PC-9 (cell line): ENCODE measurements at regions not wholly inside any gene's neighbourhood (a gene's known extent, or its start where the extent isn't known, plus 50 kb on each side); places are given as distances from the start of the nearest gene placed in this dataset.

Source experiments
- BruUV-seq: library from RNA; stranded (reverse); fragments of 400-500 nt; replicated peaks from 2 replicates; lab custom pipeline; 2021; lab: Mats Ljungman, UMichigan
- CTCF ChIA-PET: fragments of 300-600 bp; sonication (Branson Sonifier 250); formaldehyde crosslinking; loops from one replicate; lab custom pipeline; 2022; ENCODE audit warnings: antibody characterized with exemption; lab: Charles Lee
- POLR2A ChIA-PET: fragments of 300-600 bp; sonication (Branson Sonifier 250); formaldehyde crosslinking; loops from one replicate; lab custom pipeline; 2022; ENCODE audit warnings: antibody characterized with exemption; ENCODE audit not compliant: unreplicated experiment; lab: Charles Lee
- DNase-seq, 2 experiments: peaks; one replicate each; pipeline versions ENCODE4 v3.0.0 to v3.0.0-alpha.2; 2015 to 2022; ENCODE audit warnings: mixed read lengths in 1 of 2
- H2AFZ ChIP-seq: fragments of 200-600 bp; sonication (generic); 2 replicates; pipeline ENCODE4 v1.8.1; 2017; ENCODE audit warnings: antibody characterized with exemption
- H3F3A ChIP-seq: fragments of 200-600 bp; sonication (generic); 2 replicates; pipeline ENCODE4 v1.8.1; 2017; ENCODE audit warnings: antibody characterized with exemption, mild to moderate bottlenecking, low read depth; ENCODE audit not compliant: insufficient read depth
- H3K27ac ChIP-seq: fragments of 200-600 bp; sonication (generic); 2 replicates; pipeline ENCODE4 v1.6.1; 2016; ENCODE audit warnings: mixed run types
- H3K27me3 ChIP-seq: fragments of 200-600 bp; sonication (generic); 2 replicates; pipeline ENCODE4 v1.6.1; 2016; ENCODE audit warnings: low read depth, mixed run types; ENCODE audit not compliant: insufficient read depth
- H3K36me3 ChIP-seq: fragments of 200-600 bp; sonication (generic); 2 replicates; pipeline ENCODE4 v1.6.1; 2016; ENCODE audit warnings: low read depth, mixed run types
- H3K4me1 ChIP-seq: fragments of 200-600 bp; sonication (generic); replicated peaks from 2 replicates; pipeline ENCODE4 v1.6.1; 2016; ENCODE audit warnings: mixed run types; ENCODE audit not compliant: insufficient read depth
- H3K4me2 ChIP-seq: fragments of 200-600 bp; sonication (generic); 2 replicates; pipeline ENCODE4 v1.6.1; 2017; ENCODE audit warnings: mixed run types
- H3K4me3 ChIP-seq: fragments of 200-600 bp; sonication (generic); 2 replicates; pipeline ENCODE4 v1.6.1; 2016; ENCODE audit warnings: mixed run types
- H3K79me2 ChIP-seq: fragments of 200-600 bp; sonication (generic); 2 replicates; pipeline ENCODE4 v1.6.1; 2017; ENCODE audit warnings: low read depth, mixed run types
- H3K9me2 ChIP-seq: fragments of 200-600 bp; sonication (generic); 2 replicates; pipeline ENCODE4 v1.8.1; 2017; ENCODE audit warnings: mild to moderate bottlenecking; ENCODE audit not compliant: insufficient read depth
- H3K9me3 ChIP-seq: fragments of 200-600 bp; sonication (generic); 2 replicates; pipeline ENCODE4 v1.8.1; 2016; ENCODE audit warnings: low read depth; ENCODE audit not compliant: insufficient read depth
- H4K20me1 ChIP-seq: fragments of 200-600 bp; sonication (generic); 2 replicates; pipeline ENCODE4 v1.8.1; 2017; ENCODE audit not compliant: insufficient read depth
- CTCF ChIP-seq: fragments of 200-600 bp; sonication (generic); conservative IDR thresholded peaks from 2 replicates; pipeline ENCODE4 v1.6.1; 2017; ENCODE audit warnings: mixed run types, antibody characterized with exemption, mild to moderate bottlenecking, moderate library complexity
- EZH2 ChIP-seq: fragments of 200-600 bp; sonication (generic); IDR thresholded peaks from 2 replicates; pipeline ENCODE4 v1.8.0; 2017; ENCODE audit warnings: antibody characterized with exemption, low read depth
- intact Hi-C: fragments of 100-400 bp; cut with micrococcal nuclease; formaldehyde crosslinking; loops from one replicate; pipeline ENCODE4 v1.10.0; 2022; ENCODE audit not compliant: unreplicated experiment

- BruUV-seq, result no TSS peak
- Histone ChIP-seq H3K27me3 (no peaks in the 10 kb centered on the region), H3F3A (no peaks in the 10 kb centered on the region), H3K9me2 (no peaks in the 10 kb centered on the region), H2AFZ (no peak overlapping the region), H4K20me1 (no peaks in the 10 kb centered on the region), H3K36me3 (no peaks in the 10 kb centered on the region), H3K4me1 (peaks cover 7% of the 10 kb centered on the region), H3K27ac (no peak overlapping the region), H3K4me2 (no peak overlapping the region), H3K4me3 (no peak overlapping the region), H3K79me2 (no peaks in the 10 kb centered on the region), H3K9me3 (peaks cover 7% of the 10 kb centered on the region)
- intact Hi-C loops, result loop anchor here (10.0 kb wide), 1 partner anchor 481 kb away; no protein-coding TSS in a partner anchor
- ChIA-PET POLR2A (no interaction called here), CTCF (no interaction called here)
- TF ChIP-seq EZH2, result no peak
- no peak for TF ChIP-seq CTCF
- no peak for DNase-seq
Measured at GRCh38 chr3:109933576-109933975, 596.2 kb upstream of the DPPA4 start.

GRCh38 chr3:109939817-109940216 lies 602.5 kb upstream of the DPPA4 start:
- Histone ChIP-seq H2AFZ (no peak overlapping the region), H3K4me1 (no peaks in the 10 kb centered on the region), H3K79me2 (no peaks in the 10 kb centered on the region), H3F3A (no peaks in the 10 kb centered on the region), H3K27me3 (no peaks in the 10 kb centered on the region), H3K4me2 (no peak overlapping the region), H3K4me3 (no peak overlapping the region), H4K20me1 (no peaks in the 10 kb centered on the region), H3K9me3 (no peaks in the 10 kb centered on the region; the same call in 1 of the 2 replicates), H3K27ac (no peak overlapping the region), H3K36me3 (no peaks in the 10 kb centered on the region), H3K9me2 (no peaks in the 10 kb centered on the region)
- CTCF ChIA-PET, result no interaction called here
- intact Hi-C loops, result loop anchor here (10.0 kb wide), 1 partner anchor 475 kb away; no protein-coding TSS in a partner anchor
- no TSS peak for BruUV-seq
- no peak for DNase-seq
- POLR2A ChIA-PET, result no interaction called here
- TF ChIP-seq CTCF, result no peak
- TF ChIP-seq EZH2, result no peak

- no peaks in the 10 kb centered on the region for H4K20me1 ChIP-seq
- DNase-seq, result no peak
- no peak overlapping the region for H2AFZ ChIP-seq
- intact Hi-C loops, result no loop called here
- no TSS peak for BruUV-seq
- no peaks in the 10 kb centered on the region for H3F3A ChIP-seq
- POLR2A ChIA-PET, result interaction anchor here (0.6 kb wide), 1 partner anchor 35 kb away, joined by 4 read pairs; no protein-coding TSS in a partner anchor
- no peak overlapping the region for H3K4me3 ChIP-seq
- no peaks in the 10 kb centered on the region for H3K36me3 ChIP-seq
- no peaks in the 10 kb centered on the region for H3K9me2 ChIP-seq
- TF ChIP-seq EZH2 (no peak), CTCF (no peak)
- no peak overlapping the region for H3K4me2 ChIP-seq
- H3K9me3 ChIP-seq, result no peaks in the 10 kb centered on the region
- H3K79me2 ChIP-seq, result no peaks in the 10 kb centered on the region
- no peaks in the 10 kb centered on the region for H3K27me3 ChIP-seq
- H3K4me1 ChIP-seq, result no peaks in the 10 kb centered on the region
- CTCF ChIA-PET, result no interaction called here
- no peak overlapping the region for H3K27ac ChIP-seq
Measured at GRCh38 chr3:109943181-109943580, 605.8 kb upstream of the DPPA4 start.
